K562 (cell line): ENCODE measurements at regions not wholly inside any gene's neighbourhood (a gene's known extent, or its start where the extent isn't known, plus 50 kb on each side); places are given as distances from the start of the nearest gene placed in this dataset.

Source experiments
- ATAC-seq: fragments of 200-7000 bp; cut with Tn5 transposase; 3 replicates; pipeline ENCODE4 v1.9.1; 2020; ENCODE audit warnings: moderate library complexity
- BruUV-seq: library from RNA; stranded (reverse); fragments of 400-500 nt; replicated peaks from 2 replicates; lab custom pipeline; 2021; lab: Mats Ljungman, UMichigan
- CTCF ChIA-PET: fragments of 300-600 bp; formaldehyde crosslinking; extraction: SDS; loops from one replicate; lab custom pipeline; 2021; ENCODE audit warnings: low intra/inter-chr PET ratio; lab: Yijun Ruan, JAX
- POLR2A ChIA-PET: fragments of 300-600, 350-650 bp; sonication (Branson Sonifier 250); formaldehyde crosslinking; extraction: SDS; loops from one replicate; lab custom pipeline; 2021; ENCODE audit warnings: antibody characterized with exemption, inconsistent platforms; lab: Yijun Ruan, JAX
- DNase-seq, 4 experiments: peaks; one replicate each; pipeline versions ENCODE4 v3.0.0 to v3.0.0-alpha.2; 2011 to 2018; ENCODE audit warnings: low spot score in 3 of 4, mixed read lengths in 3 of 4; ENCODE audit errors: extremely low read depth in 1 of 4
- FAIRE-seq: peaks from 2 replicates; lab custom pipeline; 2011; peaks lifted over from hg19 to GRCh38; lab: Jason Lieb, UNC
- H2AFZ ChIP-seq: 2 replicates; pipeline ENCODE4 v1.6.0; 2011; ENCODE audit warnings: low read depth, low read length, control low read depth, inconsistent platforms
- H3K27ac ChIP-seq: fragments of 200-600 bp; 3 replicates; pipeline ENCODE4 v1.8.0; 2011; ENCODE audit warnings: low read depth, mild to moderate bottlenecking, control low read depth, inconsistent platforms, low read length, moderate library complexity, mixed read lengths; ENCODE audit errors: extremely low read depth
- H3K27me3 ChIP-seq, 2 experiments: fragments of 300-600 bp in 1 of 2; 2 replicates in 1 of 2; 3 replicates in 1 of 2; pipeline versions ENCODE4 v1.6.0 to v1.8.0; 2011; ENCODE audit warnings: inconsistent platforms in 2 of 2, low read length in 2 of 2, mild to moderate bottlenecking in 1 of 2, mixed read lengths in 1 of 2, moderate library complexity in 1 of 2; ENCODE audit not compliant: control insufficient read depth in 2 of 2, insufficient read depth in 2 of 2
- H3K36me3 ChIP-seq: fragments of 300-600 bp; 3 replicates; pipeline ENCODE4 v1.8.0; 2011; ENCODE audit warnings: mild to moderate bottlenecking, low read length, inconsistent platforms; ENCODE audit not compliant: control insufficient read depth, insufficient read depth
- H3K4me1 ChIP-seq, 2 experiments: fragments of 200-600 bp in 1 of 2; replicated peaks in 1 of 2; 2 replicates in 1 of 2; 3 replicates in 1 of 2; pipeline versions ENCODE4 v1.5.1 to v1.8.0; 2011; ENCODE audit warnings: inconsistent platforms in 2 of 2, low read length in 2 of 2, mild to moderate bottlenecking in 1 of 2, mixed read lengths in 1 of 2, moderate library complexity in 1 of 2; ENCODE audit not compliant: control insufficient read depth in 2 of 2, insufficient read depth in 2 of 2
- H3K4me2 ChIP-seq: 2 replicates; pipeline ENCODE4 v1.6.1; 2011; ENCODE audit warnings: low read length, control low read depth, inconsistent platforms, mixed read lengths; ENCODE audit not compliant: insufficient read depth
- H3K4me3 ChIP-seq: fragments of 200-600 bp; sonication (generic), shearing (Covaris generic); 2 replicates; pipeline ENCODE4 v1.5.1; 2016; ENCODE audit warnings: control low read depth, inconsistent platforms
- H3K79me2 ChIP-seq: fragments of 200-600 bp; 3 replicates; pipeline ENCODE4 v1.8.0; 2011; ENCODE audit warnings: low read length, inconsistent platforms; ENCODE audit not compliant: control insufficient read depth, insufficient read depth
- H3K9ac ChIP-seq, 2 experiments: 2 replicates each; pipeline versions ENCODE4 v1.6.0 to v1.6.1; 2011; ENCODE audit warnings: low read depth in 2 of 2, low read length in 2 of 2, control low read depth in 1 of 2, inconsistent platforms in 1 of 2, mild to moderate bottlenecking in 1 of 2, mixed read lengths in 1 of 2; ENCODE audit not compliant: insufficient read depth in 1 of 2
- H3K9me1 ChIP-seq: one replicate; pipeline ENCODE4 v1.6.0; 2011; ENCODE audit warnings: inconsistent platforms, mild to moderate bottlenecking, low read length, moderate library complexity; ENCODE audit not compliant: control insufficient read depth, insufficient read depth
- H3K9me3 ChIP-seq: replicated peaks from 2 replicates; pipeline ENCODE4 v1.5.1; 2011; ENCODE audit warnings: low read depth, low read length, inconsistent platforms; ENCODE audit not compliant: control insufficient read depth, insufficient read depth
- H4K20me1 ChIP-seq: replicated peaks from 2 replicates; pipeline ENCODE4 v1.6.1; 2011; ENCODE audit warnings: low read length, inconsistent platforms, mixed read lengths; ENCODE audit not compliant: control insufficient read depth, insufficient read depth
- HEY1 ChIP-seq: fragments of 250-450 bp; sonication (Bioruptor Pico); IDR thresholded peaks from 2 replicates; pipeline ENCODE4 v1.5.0; 2020; ENCODE audit warnings: mild to moderate bottlenecking, moderate library complexity, borderline replicate concordance
- HMG20B ChIP-seq: fragments of 250-450 bp; sonication (Bioruptor Pico); IDR thresholded peaks from 2 replicates; pipeline ENCODE4 v1.5.0; 2021; ENCODE audit warnings: mild to moderate bottlenecking
- NCOA6 ChIP-seq: fragments of 450-650 bp; IDR thresholded peaks from 2 replicates; pipeline ENCODE4 v1.6.1; 2017; ENCODE audit warnings: mild to moderate bottlenecking
- RAD21 ChIP-seq, 2 experiments: fragments of 250-450 bp in 1 of 2; fragments of 450-650 bp in 1 of 2; sonication (Bioruptor Pico) in 1 of 2; formaldehyde crosslinking in 1 of 2; IDR thresholded peaks in 1 of 2; conservative IDR thresholded peaks in 1 of 2; 2 replicates each; pipeline versions ENCODE4 v1.4.0 to v1.8.0; 2020 to 2022; ENCODE audit warnings: mild to moderate bottlenecking in 2 of 2, moderate library complexity in 1 of 2
- WGBS: fragments of 100-300 bp; shearing (Covaris generic); methylation state at CpG from one replicate; pipeline ENCODE4 v1.1.6; 2016; ENCODE audit warnings: low coverage, mixed read lengths; ENCODE audit not compliant: insufficient coverage; ENCODE audit errors: missing lambda C conversion rate; 5-methylcytosine and 5-hydroxymethylcytosine counted together
- in situ Hi-C: fragments of 300-500 bp; cut with MboI; formaldehyde crosslinking; loops from 4 replicates; pipeline ENCODE4 v1.15.0; 2018; ENCODE audit warnings: inconsistent platforms, mixed read lengths
- intact Hi-C: fragments of 100-400 bp; cut with micrococcal nuclease; formaldehyde crosslinking; loops from 2 replicates; pipeline ENCODE4 v1.14.2; 2022
- TF ChIP-seq, protein P1 (sequence below): fragments of 450-650 bp; IDR thresholded peaks from 2 replicates; pipeline ENCODE4 v1.6.1; 2016; ENCODE audit warnings: low read depth

DNA sequence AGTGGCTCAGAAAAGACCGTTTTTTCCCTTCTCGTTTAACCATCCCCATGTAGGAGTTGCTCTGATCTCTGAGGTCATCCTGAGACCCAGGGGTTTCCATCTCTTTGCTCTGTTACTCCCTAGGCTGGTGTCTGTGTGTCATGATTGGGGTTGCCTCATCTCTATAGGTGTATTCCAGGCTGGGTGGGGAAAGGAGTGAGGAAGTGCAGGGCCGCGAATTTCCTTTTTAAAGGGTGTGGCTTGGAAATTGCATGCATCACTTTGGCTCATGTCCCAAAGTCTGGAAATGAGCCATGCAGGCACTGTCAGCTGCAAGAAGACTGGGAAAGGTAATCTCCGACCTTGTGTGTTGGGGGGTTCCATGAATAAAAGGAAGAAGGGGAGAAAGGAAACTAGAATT is 201.9 kb downstream of the AACS start:
- no peak overlapping the region for H3K4me3 ChIP-seq
- H4K20me1 ChIP-seq: no peaks in the 10 kb centered on the region
- WGBS: 0% methylated on average over 5 of the region's 5 CpGs
- no peak overlapping the region for H3K9ac ChIP-seq
- FAIRE-seq (no peak), ATAC-seq (no peak)
- H3K27me3 ChIP-seq: peaks cover 0 to 3% of the 10 kb centered on the region in 2 experiments; a peak in 2 of 5 replicates
- no peak overlapping the region for H3K27ac ChIP-seq
- BruUV-seq: no TSS peak
- H3K4me2 ChIP-seq: no peak overlapping the region
- H3K79me2 ChIP-seq: no peaks in the 10 kb centered on the region
- H3K9me1 ChIP-seq: no peaks in the 10 kb centered on the region
- CTCF ChIA-PET: no interaction called here
- POLR2A ChIA-PET: no interaction called here
- no peaks in the 10 kb centered on the region for H3K36me3 ChIP-seq
- H3K9me3 ChIP-seq: no peaks in the 10 kb centered on the region
- TF ChIP-seq HEY1 (CRISPR knock-in tag) (no peak), NCOA6 (no peak), HMG20B (CRISPR knock-in tag) (no peak), RAD21 (CRISPR knock-in tag; conservative IDR thresholded peaks at IDR 0.05 in 1 of 2, IDR thresholded peaks at IDR 0.05 in 1 of 2) (no peak)
- TF ChIP-seq, protein P1, sequence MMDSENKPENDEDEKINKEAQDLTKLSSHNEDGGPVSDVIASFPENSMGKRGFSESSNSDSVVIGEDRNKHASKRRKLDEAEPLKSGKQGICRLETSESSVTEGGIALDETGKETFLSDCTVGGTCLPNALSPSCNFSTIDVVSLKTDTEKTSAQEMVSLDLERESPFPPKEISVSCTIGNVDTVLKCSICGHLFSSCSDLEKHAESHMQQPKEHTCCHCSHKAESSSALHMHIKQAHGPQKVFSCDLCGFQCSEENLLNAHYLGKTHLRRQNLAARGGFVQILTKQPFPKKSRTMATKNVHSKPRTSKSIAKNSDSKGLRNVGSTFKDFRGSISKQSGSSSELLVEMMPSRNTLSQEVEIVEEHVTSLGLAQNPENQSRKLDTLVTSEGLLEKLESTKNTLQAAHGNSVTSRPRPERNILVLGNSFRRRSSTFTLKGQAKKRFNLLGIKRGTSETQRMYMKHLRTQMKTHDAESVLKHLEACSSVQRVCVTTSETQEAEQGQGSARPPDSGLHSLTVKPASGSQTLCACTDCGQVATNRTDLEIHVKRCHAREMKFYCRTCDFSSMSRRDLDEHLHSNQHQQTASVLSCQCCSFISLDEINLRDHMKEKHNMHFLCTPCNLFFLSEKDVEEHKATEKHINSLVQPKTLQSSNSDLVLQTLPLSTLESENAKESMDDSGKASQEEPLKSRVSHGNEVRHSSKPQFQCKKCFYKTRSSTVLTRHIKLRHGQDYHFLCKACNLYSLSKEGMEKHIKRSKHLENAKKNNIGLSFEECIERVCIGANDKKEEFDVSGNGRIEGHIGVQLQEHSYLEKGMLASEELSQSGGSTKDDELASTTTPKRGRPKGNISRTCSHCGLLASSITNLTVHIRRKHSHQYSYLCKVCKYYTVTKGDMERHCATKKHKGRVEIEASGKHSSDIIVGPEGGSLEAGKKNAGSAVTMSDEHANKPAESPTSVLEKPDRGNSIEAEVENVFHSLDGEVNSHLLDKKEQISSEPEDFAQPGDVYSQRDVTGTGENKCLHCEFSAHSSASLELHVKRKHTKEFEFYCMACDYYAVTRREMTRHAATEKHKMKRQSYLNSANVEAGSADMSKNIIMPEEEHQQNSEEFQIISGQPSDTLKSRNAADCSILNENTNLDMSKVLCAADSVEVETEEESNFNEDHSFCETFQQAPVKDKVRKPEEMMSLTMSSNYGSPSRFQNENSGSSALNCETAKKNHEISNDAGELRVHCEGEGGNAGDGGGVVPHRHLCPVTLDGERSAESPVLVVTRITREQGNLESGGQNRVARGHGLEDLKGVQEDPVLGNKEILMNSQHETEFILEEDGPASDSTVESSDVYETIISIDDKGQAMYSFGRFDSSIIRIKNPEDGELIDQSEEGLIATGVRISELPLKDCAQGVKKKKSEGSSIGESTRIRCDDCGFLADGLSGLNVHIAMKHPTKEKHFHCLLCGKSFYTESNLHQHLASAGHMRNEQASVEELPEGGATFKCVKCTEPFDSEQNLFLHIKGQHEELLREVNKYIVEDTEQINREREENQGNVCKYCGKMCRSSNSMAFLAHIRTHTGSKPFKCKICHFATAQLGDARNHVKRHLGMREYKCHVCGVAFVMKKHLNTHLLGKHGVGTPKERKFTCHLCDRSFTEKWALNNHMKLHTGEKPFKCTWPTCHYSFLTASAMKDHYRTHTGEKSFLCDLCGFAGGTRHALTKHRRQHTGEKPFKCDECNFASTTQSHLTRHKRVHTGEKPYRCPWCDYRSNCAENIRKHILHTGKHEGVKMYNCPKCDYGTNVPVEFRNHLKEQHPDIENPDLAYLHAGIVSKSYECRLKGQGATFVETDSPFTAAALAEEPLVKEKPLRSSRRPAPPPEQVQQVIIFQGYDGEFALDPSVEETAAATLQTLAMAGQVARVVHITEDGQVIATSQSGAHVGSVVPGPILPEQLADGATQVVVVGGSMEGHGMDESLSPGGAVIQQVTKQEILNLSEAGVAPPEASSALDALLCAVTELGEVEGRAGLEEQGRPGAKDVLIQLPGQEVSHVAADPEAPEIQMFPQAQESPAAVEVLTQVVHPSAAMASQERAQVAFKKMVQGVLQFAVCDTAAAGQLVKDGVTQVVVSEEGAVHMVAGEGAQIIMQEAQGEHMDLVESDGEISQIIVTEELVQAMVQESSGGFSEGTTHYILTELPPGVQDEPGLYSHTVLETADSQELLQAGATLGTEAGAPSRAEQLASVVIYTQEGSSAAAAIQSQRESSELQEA: no peak
- TF ChIP-seq, all 486 proteins: peak for 0
- H2AFZ ChIP-seq: no peak overlapping the region
- in situ Hi-C loops: no loop called here
- DNase-seq: no peak
- no peaks in the 10 kb centered on the region for H3K4me1 ChIP-seq
- intact Hi-C loops: no loop called here
